MM.1S (cell line): ENCODE measurements at regions not wholly inside any gene's neighbourhood (a gene's known extent, or its start where the extent isn't known, plus 50 kb on each side); places are given as distances from the start of the nearest gene placed in this dataset.

Source experiments
- DNase-seq: peaks from one replicate; pipeline ENCODE4 v3.0.0-alpha.2; 2015
- H2AFZ ChIP-seq: fragments of 300-600 bp; sonication (generic); 2 replicates; pipeline ENCODE4 v1.6.0; 2016; ENCODE audit warnings: antibody characterized with exemption, low read length
- H3F3A ChIP-seq: fragments of 300-600 bp; sonication (generic); 2 replicates; pipeline ENCODE4 v1.6.1; 2016; ENCODE audit warnings: mild to moderate bottlenecking, antibody characterized with exemption, low read length, moderate library complexity, mixed read lengths; ENCODE audit not compliant: insufficient read depth
- H3K27ac ChIP-seq: fragments of 300-600 bp; sonication (generic); 2 replicates; pipeline ENCODE4 v1.5.1; 2016; ENCODE audit warnings: mild to moderate bottlenecking, low read length
- H3K27me3 ChIP-seq: fragments of 300-600 bp; sonication (generic); replicated peaks from 2 replicates; pipeline ENCODE4 v1.6.0; 2016; ENCODE audit warnings: low read length; ENCODE audit not compliant: insufficient read depth
- H3K36me3 ChIP-seq: fragments of 300-600 bp; sonication (generic); replicated peaks from 2 replicates; pipeline ENCODE4 v1.6.1; 2016; ENCODE audit warnings: mild to moderate bottlenecking, low read length, mixed read lengths; ENCODE audit not compliant: insufficient read depth
- H3K4me1 ChIP-seq: fragments of 300-600 bp; sonication (generic); 2 replicates; pipeline ENCODE4 v1.6.1; 2016; ENCODE audit warnings: low read length, mixed read lengths
- H3K4me2 ChIP-seq: fragments of 300-600 bp; sonication (generic); 2 replicates; pipeline ENCODE4 v1.6.0; 2016; ENCODE audit warnings: low read depth, low read length
- H3K4me3 ChIP-seq: fragments of 300-600 bp; sonication (generic); 2 replicates; pipeline ENCODE4 v1.5.1; 2016; ENCODE audit warnings: low read length, mixed read lengths
- H3K79me2 ChIP-seq: fragments of 300-600 bp; sonication (generic); 2 replicates; pipeline ENCODE4 v1.6.1; 2016; ENCODE audit warnings: mixed run types, low read length, mixed read lengths
- H3K9ac ChIP-seq: fragments of 300-600 bp; sonication (generic); 2 replicates; pipeline ENCODE4 v1.6.1; 2016; ENCODE audit warnings: low read length, mixed read lengths
- H3K9me2 ChIP-seq: fragments of 300-600 bp; sonication (generic); replicated peaks from 2 replicates; pipeline ENCODE4 v1.6.1; 2016; ENCODE audit warnings: mild to moderate bottlenecking, low read length, mixed read lengths; ENCODE audit not compliant: insufficient read depth
- H3K9me3 ChIP-seq: fragments of 300-600 bp; sonication (generic); replicated peaks from 2 replicates; pipeline ENCODE4 v1.6.1; 2016; ENCODE audit warnings: mild to moderate bottlenecking, low read length, mixed read lengths; ENCODE audit not compliant: insufficient read depth
- H4K20me1 ChIP-seq: fragments of 300-600 bp; sonication (generic); 2 replicates; pipeline ENCODE4 v1.6.1; 2016; ENCODE audit warnings: mild to moderate bottlenecking, low read length, moderate library complexity, mixed read lengths; ENCODE audit not compliant: insufficient read depth
- CTCF ChIP-seq: fragments of 300-600 bp; sonication (generic); IDR thresholded peaks from 2 replicates; pipeline ENCODE4 v1.5.1; 2016; ENCODE audit warnings: antibody characterized with exemption, low read length, mixed read lengths
- EZH2 ChIP-seq: fragments of 300-600 bp; sonication (generic); optimal IDR thresholded peaks from 2 replicates; pipeline ENCODE3; 2017; ENCODE audit warnings: low read depth, mild to moderate bottlenecking, antibody characterized with exemption, low read length, mixed read lengths
- EZH2phosphoT487 ChIP-seq: fragments of 300-600 bp; sonication (generic); IDR thresholded peaks from 2 replicates; pipeline ENCODE4 v1.6.1; 2018; ENCODE audit warnings: antibody characterized with exemption, low read length

- H3K4me1 ChIP-seq = peaks cover 32% of the 10 kb centered on the region
- H3K4me3 ChIP-seq = no peak overlapping the region
- peak overlapping the region; percentile 25; the same call in 1 of the 2 replicates for H3K4me2 ChIP-seq
- peak; percentile 53 for DNase-seq
- H3F3A ChIP-seq = peaks cover 9% of the 10 kb centered on the region
- TF ChIP-seq EZH2phosphoT487 (no peak), CTCF (no peak), EZH2 (no peak)
- H3K9ac ChIP-seq = no peak overlapping the region
- H3K27me3 ChIP-seq = no peaks in the 10 kb centered on the region
- H4K20me1 ChIP-seq = no peaks in the 10 kb centered on the region
- H2AFZ ChIP-seq = no peak overlapping the region
- H3K79me2 ChIP-seq = no peaks in the 10 kb centered on the region
- no peaks in the 10 kb centered on the region for H3K36me3 ChIP-seq
- peak overlapping the region; percentile 10; the same call in 1 of the 2 replicates for H3K27ac ChIP-seq
- no peaks in the 10 kb centered on the region for H3K9me2 ChIP-seq
- no peaks in the 10 kb centered on the region for H3K9me3 ChIP-seq
Measured at GRCh38 chr15:29331669-29332068, 62.0 kb upstream of the NSMCE3 start.

GRCh38 chr15:29331071-29331470 is 61.4 kb upstream of the NSMCE3 start:
- TF ChIP-seq CTCF = no peak
- no peaks in the 10 kb centered on the region for H3K9me2 ChIP-seq

GRCh38 chr15:29324746-29325145 is 55.1 kb upstream of the NSMCE3 start:
- H3F3A ChIP-seq = peaks cover 5% of the 10 kb centered on the region; the same call in 1 of the 2 replicates
- no peaks in the 10 kb centered on the region for H3K9me3 ChIP-seq
- no peak overlapping the region for H2AFZ ChIP-seq
- H3K9ac ChIP-seq = no peak overlapping the region
- no peak overlapping the region for H3K4me3 ChIP-seq
- no peaks in the 10 kb centered on the region for H3K27me3 ChIP-seq
- no peaks in the 10 kb centered on the region for H3K79me2 ChIP-seq
- no peaks in the 10 kb centered on the region for H3K36me3 ChIP-seq
- H3K27ac ChIP-seq = no peak overlapping the region
- H3K4me2 ChIP-seq = no peak overlapping the region
- no peaks in the 10 kb centered on the region for H4K20me1 ChIP-seq
- TF ChIP-seq EZH2phosphoT487 (no peak), CTCF (no peak), EZH2 (no peak)
- peaks cover 10% of the 10 kb centered on the region for H3K4me1 ChIP-seq
- no peak for DNase-seq
- no peaks in the 10 kb centered on the region for H3K9me2 ChIP-seq

More at GRCh38 chr15:29331071-29331470, 61.4 kb upstream of the NSMCE3 start:
- H3K4me1 ChIP-seq = peaks cover 32% of the 10 kb centered on the region
- no peaks in the 10 kb centered on the region for H3K79me2 ChIP-seq
- H3K9me3 ChIP-seq = no peaks in the 10 kb centered on the region
- H3K4me2 ChIP-seq = peak overlapping the region; percentile 25; the same call in 1 of the 2 replicates
- H3K27ac ChIP-seq = no peak overlapping the region
- no peak for DNase-seq
- no peaks in the 10 kb centered on the region for H4K20me1 ChIP-seq
- H3F3A ChIP-seq = peaks cover 9% of the 10 kb centered on the region
- no peak overlapping the region for H2AFZ ChIP-seq
- H3K4me3 ChIP-seq = no peak overlapping the region
- no peaks in the 10 kb centered on the region for H3K27me3 ChIP-seq
- H3K36me3 ChIP-seq = no peaks in the 10 kb centered on the region
- no peak overlapping the region for H3K9ac ChIP-seq
